A549 (cell line): ENCODE measurements at regions not wholly inside any gene's neighbourhood (a gene's known extent, or its start where the extent isn't known, plus 50 kb on each side); places are given as distances from the start of the nearest gene placed in this dataset.

ENCODE experiments used
- ATAC-seq, 2 experiments: fragments of 200-7000 bp in 1 of 2; fragments of >200 bp in 1 of 2; cut with Nextera tagmentation in 1 of 2; cut with Tn5 transposase in 1 of 2; 3 replicates each; pipeline versions ENCODE4 v1.8.0 to v1.9.1; 2018 to 2020; ENCODE audit warnings: mild to moderate bottlenecking in 1 of 2, moderate library complexity in 1 of 2
- CTCF ChIA-PET: fragments of 300-600 bp; sonication (Branson Sonifier 250); formaldehyde crosslinking; extraction: SDS; loops from one replicate; lab custom pipeline; 2021; ENCODE audit warnings: antibody characterized with exemption, inconsistent platforms; lab: Yijun Ruan, JAX
- POLR2A ChIA-PET: fragments of 350-600 bp; formaldehyde crosslinking; extraction: SDS; loops from one replicate; lab custom pipeline; 2021; ENCODE audit warnings: antibody characterized with exemption, inconsistent platforms; lab: Yijun Ruan, JAX
- DNase-seq, 2 experiments: peaks; one replicate each; pipeline versions ENCODE4 v3.0.0 to v3.0.0-alpha.2; 2011 to 2016; ENCODE audit warnings: low read depth in 1 of 2, low spot score in 1 of 2
- FAIRE-seq: peaks from 2 replicates; lab custom pipeline; 2011; peaks lifted over from hg19 to GRCh38; lab: Jason Lieb, UNC
- H3K27ac ChIP-seq, 2 experiments: fragments of >200 bp; sonication (Bioruptor Twin); formaldehyde crosslinking; 3 replicates each; pipeline ENCODE4 v1.5.1; 2016 to 2017
- H3K4me1 ChIP-seq: fragments of >200 bp; sonication (Bioruptor Twin); formaldehyde crosslinking; 3 replicates; pipeline ENCODE4 v1.6.1; 2016
- H3K4me2 ChIP-seq: fragments of >200 bp; sonication (Bioruptor Twin); formaldehyde crosslinking; 3 replicates; pipeline ENCODE4 v1.6.1; 2016
- H3K4me3 ChIP-seq: fragments of >200 bp; sonication (Bioruptor Twin); formaldehyde crosslinking; 3 replicates; pipeline ENCODE4 v1.5.1; 2016
- H3K9me3 ChIP-seq: fragments of >200 bp; sonication (Bioruptor Twin); formaldehyde crosslinking; 3 replicates; pipeline ENCODE4 v1.6.1; 2016
- BHLHE40 ChIP-seq: IDR thresholded peaks from 2 replicates; pipeline ENCODE4 v1.6.1; 2012; ENCODE audit warnings: low read depth, low read length, inconsistent platforms
- CHD4 ChIP-seq: fragments of 200-600 bp; sonication (generic); IDR thresholded peaks from 2 replicates; pipeline ENCODE4 v1.6.1; 2016; ENCODE audit warnings: antibody characterized with exemption, mild to moderate bottlenecking, borderline replicate concordance
- EHF ChIP-seq: fragments of 250-450 bp; sonication (Bioruptor Pico); IDR thresholded peaks from 2 replicates; pipeline ENCODE4 v1.5.0; 2020; ENCODE audit warnings: mild to moderate bottlenecking
- EHMT2 ChIP-seq: fragments of 200-600 bp; sonication (generic); IDR thresholded peaks from 2 replicates; pipeline ENCODE4 v1.6.1; 2016; ENCODE audit warnings: antibody characterized with exemption, low read depth, mild to moderate bottlenecking, moderate library complexity
- EP300 ChIP-seq, 2 experiments: fragments of >200 bp; sonication (Bioruptor Twin); formaldehyde crosslinking; IDR thresholded peaks; 2 replicates in 1 of 2; 3 replicates in 1 of 2; pipeline ENCODE4 v1.6.1; 2016 to 2017
- GATA3 ChIP-seq: IDR thresholded peaks from 2 replicates; pipeline ENCODE4 v1.6.1; 2012; ENCODE audit warnings: borderline replicate concordance
- HEYL ChIP-seq: fragments of 250-450 bp; sonication (Bioruptor Pico); IDR thresholded peaks from 2 replicates; pipeline ENCODE4 v1.8.0; 2021; ENCODE audit warnings: mild to moderate bottlenecking, moderate library complexity
- JUN ChIP-seq, 2 experiments: fragments of >200 bp; sonication (Bioruptor Twin); formaldehyde crosslinking; IDR thresholded peaks; 2 replicates in 1 of 2; 3 replicates in 1 of 2; pipeline ENCODE4 v1.6.1; 2016 to 2017
- JUNB ChIP-seq: fragments of >200 bp; sonication (Bioruptor Twin); formaldehyde crosslinking; IDR thresholded peaks from 2 replicates; pipeline ENCODE4 v1.6.1; 2016
- MAZ ChIP-seq: fragments of 150-350 bp; IDR thresholded peaks from 2 replicates; pipeline ENCODE4 v1.6.1; 2014; ENCODE audit warnings: antibody characterized with exemption, low read depth, low read length, borderline replicate concordance
- MYC ChIP-seq: IDR thresholded peaks from 2 replicates; pipeline ENCODE4 v1.6.1; 2012; ENCODE audit warnings: mild to moderate bottlenecking, inconsistent platforms, low read length, improper control_type of control experiment, borderline replicate concordance
- NR3C1 ChIP-seq: fragments of >200 bp; sonication (Bioruptor Twin); formaldehyde crosslinking; IDR thresholded peaks from 3 replicates; pipeline ENCODE4 v1.6.1; 2017
- RAD21 ChIP-seq, 2 experiments: fragments of >200 bp in 1 of 2; sonication (Bioruptor Twin) in 1 of 2; formaldehyde crosslinking in 1 of 2; IDR thresholded peaks in 1 of 2; conservative IDR thresholded peaks in 1 of 2; 2 replicates in 1 of 2; 3 replicates in 1 of 2; pipeline ENCODE4 v1.6.1; 2012 to 2018; ENCODE audit warnings: inconsistent platforms in 1 of 2
- RARB ChIP-seq: fragments of 250-450 bp; sonication (Bioruptor Pico); IDR thresholded peaks from 2 replicates; pipeline ENCODE4 v1.8.0; 2021; ENCODE audit warnings: mild to moderate bottlenecking, moderate library complexity
- SREBF2 ChIP-seq: fragments of 450-650 bp; IDR thresholded peaks from 2 replicates; pipeline ENCODE4 v1.6.1; 2014; ENCODE audit warnings: mild to moderate bottlenecking, moderate library complexity
- TP53 ChIP-seq: fragments of 250-450 bp; sonication (Bioruptor Pico); IDR thresholded peaks from 2 replicates; pipeline ENCODE4 v1.5.0; 2021; ENCODE audit warnings: mild to moderate bottlenecking, moderate library complexity
- ZNF302 ChIP-seq: fragments of 250-450 bp; sonication (Bioruptor Pico); IDR thresholded peaks from 2 replicates; pipeline ENCODE4 v1.9.0; 2021; ENCODE audit warnings: inconsistent platforms, mild to moderate bottlenecking, moderate library complexity
- WGBS: methylation state at CpG from one replicate; pipeline ENCODE4 v1.1.6; 2017; ENCODE audit errors: missing lambda C conversion rate; 5-methylcytosine and 5-hydroxymethylcytosine counted together
- TF ChIP-seq, protein P1 (sequence below): IDR thresholded peaks from 2 replicates; pipeline ENCODE4 v1.6.1; 2012; ENCODE audit warnings: low read depth, borderline replicate concordance
- TF ChIP-seq, protein P2 (sequence below): fragments of 200-600 bp; sonication (generic); IDR thresholded peaks from 2 replicates; pipeline ENCODE4 v1.6.1; 2016; ENCODE audit warnings: antibody characterized with exemption, mild to moderate bottlenecking, moderate library complexity
- TF ChIP-seq, protein P3 (sequence below): fragments of 450-650 bp; IDR thresholded peaks from 2 replicates; pipeline ENCODE4 v1.6.1; 2014; ENCODE audit warnings: antibody characterized with exemption
- TF ChIP-seq, protein P4 (sequence below): IDR thresholded peaks from 2 replicates; pipeline ENCODE4 v1.6.1; 2012
- TF ChIP-seq, protein P5 (sequence below): fragments of >200 bp; sonication (Bioruptor Twin); formaldehyde crosslinking; IDR thresholded peaks from 3 replicates; pipeline ENCODE4 v1.6.1; 2016
- TF ChIP-seq, protein P6 (sequence below): fragments of >200 bp; sonication (Bioruptor Twin); formaldehyde crosslinking; IDR thresholded peaks from 3 replicates; pipeline ENCODE4 v1.5.1; 2016

DNA sequence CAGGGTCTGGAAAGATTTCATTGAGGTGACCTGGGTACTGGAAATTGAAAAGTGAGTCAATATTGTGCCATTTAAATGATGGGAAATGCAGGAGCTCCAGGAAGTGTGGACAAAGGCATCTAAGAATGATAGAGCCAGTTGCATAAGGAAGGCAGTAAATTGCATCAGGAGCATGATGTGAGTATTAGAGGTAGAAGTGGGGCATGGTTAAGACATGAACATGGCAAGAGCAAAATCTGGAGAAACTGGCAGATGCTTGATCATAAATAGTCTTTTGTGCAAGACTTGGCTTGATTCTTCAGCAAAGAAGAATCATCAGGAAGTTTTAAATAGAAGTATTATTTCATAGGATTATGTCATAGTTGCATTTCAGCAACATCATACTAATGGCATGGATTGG, 157.4 kb upstream of the PUM3 start:
- Histone ChIP-seq H3K4me3 (no peak overlapping the region), H3K27ac (no peak overlapping the region), H3K4me2 (no peak overlapping the region), H3K4me1 (no peaks in the 10 kb centered on the region), H3K9me3 (no peaks in the 10 kb centered on the region)
- ChIA-PET CTCF (no interaction called here), POLR2A (no interaction called here)
- DNase-seq, result no peak
- ATAC-seq, result no peak
- no peak for TF ChIP-seq JUNB
- TF ChIP-seq, protein P1, sequence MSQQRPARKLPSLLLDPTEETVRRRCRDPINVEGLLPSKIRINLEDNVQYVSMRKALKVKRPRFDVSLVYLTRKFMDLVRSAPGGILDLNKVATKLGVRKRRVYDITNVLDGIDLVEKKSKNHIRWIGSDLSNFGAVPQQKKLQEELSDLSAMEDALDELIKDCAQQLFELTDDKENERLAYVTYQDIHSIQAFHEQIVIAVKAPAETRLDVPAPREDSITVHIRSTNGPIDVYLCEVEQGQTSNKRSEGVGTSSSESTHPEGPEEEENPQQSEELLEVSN, result no peak
- FAIRE-seq, result no peak

DNA sequence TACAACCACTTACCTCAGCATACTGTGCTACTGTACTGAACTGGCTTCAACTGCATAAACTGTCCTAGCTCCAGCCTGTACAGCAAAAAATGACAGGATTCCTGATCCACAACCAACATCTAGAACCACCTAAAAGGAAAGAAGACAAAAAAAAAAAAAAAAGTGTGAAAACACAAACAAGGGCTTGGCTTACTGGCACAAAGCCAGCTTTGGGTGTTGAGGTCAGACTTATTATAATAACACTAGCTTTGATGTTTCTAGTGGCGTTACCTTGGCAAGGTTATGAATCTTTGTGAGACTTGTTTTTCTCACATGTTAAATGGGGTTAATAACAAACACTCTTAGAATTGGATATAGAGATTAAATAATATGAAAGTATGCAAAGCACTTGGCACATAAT, 148.5 kb upstream of the PUM3 start:
- no peaks in the 10 kb centered on the region for H3K4me1 ChIP-seq
- FAIRE-seq (no peak), ATAC-seq (no peak), DNase-seq (no peak)
- WGBS, result 12% methylated on average over 1 of the region's 1 CpG
- no peak overlapping the region for H3K27ac ChIP-seq
- TF ChIP-seq, protein P2, sequence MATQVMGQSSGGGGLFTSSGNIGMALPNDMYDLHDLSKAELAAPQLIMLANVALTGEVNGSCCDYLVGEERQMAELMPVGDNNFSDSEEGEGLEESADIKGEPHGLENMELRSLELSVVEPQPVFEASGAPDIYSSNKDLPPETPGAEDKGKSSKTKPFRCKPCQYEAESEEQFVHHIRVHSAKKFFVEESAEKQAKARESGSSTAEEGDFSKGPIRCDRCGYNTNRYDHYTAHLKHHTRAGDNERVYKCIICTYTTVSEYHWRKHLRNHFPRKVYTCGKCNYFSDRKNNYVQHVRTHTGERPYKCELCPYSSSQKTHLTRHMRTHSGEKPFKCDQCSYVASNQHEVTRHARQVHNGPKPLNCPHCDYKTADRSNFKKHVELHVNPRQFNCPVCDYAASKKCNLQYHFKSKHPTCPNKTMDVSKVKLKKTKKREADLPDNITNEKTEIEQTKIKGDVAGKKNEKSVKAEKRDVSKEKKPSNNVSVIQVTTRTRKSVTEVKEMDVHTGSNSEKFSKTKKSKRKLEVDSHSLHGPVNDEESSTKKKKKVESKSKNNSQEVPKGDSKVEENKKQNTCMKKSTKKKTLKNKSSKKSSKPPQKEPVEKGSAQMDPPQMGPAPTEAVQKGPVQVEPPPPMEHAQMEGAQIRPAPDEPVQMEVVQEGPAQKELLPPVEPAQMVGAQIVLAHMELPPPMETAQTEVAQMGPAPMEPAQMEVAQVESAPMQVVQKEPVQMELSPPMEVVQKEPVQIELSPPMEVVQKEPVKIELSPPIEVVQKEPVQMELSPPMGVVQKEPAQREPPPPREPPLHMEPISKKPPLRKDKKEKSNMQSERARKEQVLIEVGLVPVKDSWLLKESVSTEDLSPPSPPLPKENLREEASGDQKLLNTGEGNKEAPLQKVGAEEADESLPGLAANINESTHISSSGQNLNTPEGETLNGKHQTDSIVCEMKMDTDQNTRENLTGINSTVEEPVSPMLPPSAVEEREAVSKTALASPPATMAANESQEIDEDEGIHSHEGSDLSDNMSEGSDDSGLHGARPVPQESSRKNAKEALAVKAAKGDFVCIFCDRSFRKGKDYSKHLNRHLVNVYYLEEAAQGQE, result no peak
- TF ChIP-seq, protein P3, sequence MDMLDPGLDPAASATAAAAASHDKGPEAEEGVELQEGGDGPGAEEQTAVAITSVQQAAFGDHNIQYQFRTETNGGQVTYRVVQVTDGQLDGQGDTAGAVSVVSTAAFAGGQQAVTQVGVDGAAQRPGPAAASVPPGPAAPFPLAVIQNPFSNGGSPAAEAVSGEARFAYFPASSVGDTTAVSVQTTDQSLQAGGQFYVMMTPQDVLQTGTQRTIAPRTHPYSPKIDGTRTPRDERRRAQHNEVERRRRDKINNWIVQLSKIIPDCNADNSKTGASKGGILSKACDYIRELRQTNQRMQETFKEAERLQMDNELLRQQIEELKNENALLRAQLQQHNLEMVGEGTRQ, result no peak
- TF ChIP-seq BHLHE40 (no peak), RARB (no peak), MYC (no peak), MAZ (no peak), ZNF302 (CRISPR knock-in tag) (no peak), EHF (CRISPR knock-in tag) (no peak), TP53 (no peak), RAD21 (conservative IDR thresholded peaks at IDR 0.05 in 1 of 2, IDR thresholded peaks at IDR 0.05 in 1 of 2) (no peak), JUN (IDR thresholded peaks at IDR 0.05) (no peak), CHD4 (no peak), SREBF2 (no peak), NR3C1 (no peak), HEYL (CRISPR knock-in tag) (no peak), EP300 (IDR thresholded peaks at IDR 0.05) (no peak), GATA3 (no peak)
- TF ChIP-seq, protein P4, sequence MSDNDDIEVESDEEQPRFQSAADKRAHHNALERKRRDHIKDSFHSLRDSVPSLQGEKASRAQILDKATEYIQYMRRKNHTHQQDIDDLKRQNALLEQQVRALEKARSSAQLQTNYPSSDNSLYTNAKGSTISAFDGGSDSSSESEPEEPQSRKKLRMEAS, result no peak
- H3K4me2 ChIP-seq, result no peak overlapping the region
- CTCF ChIA-PET, result interaction anchor here (0.7 to 1.5 kb wide), 3 partner anchors 133 to 1559 kb away, joined by 3 read pairs; no protein-coding TSS in a partner anchor
- POLR2A ChIA-PET, result no interaction called here
- no peak overlapping the region for H3K4me3 ChIP-seq
- no peaks in the 10 kb centered on the region for H3K9me3 ChIP-seq

DNA sequence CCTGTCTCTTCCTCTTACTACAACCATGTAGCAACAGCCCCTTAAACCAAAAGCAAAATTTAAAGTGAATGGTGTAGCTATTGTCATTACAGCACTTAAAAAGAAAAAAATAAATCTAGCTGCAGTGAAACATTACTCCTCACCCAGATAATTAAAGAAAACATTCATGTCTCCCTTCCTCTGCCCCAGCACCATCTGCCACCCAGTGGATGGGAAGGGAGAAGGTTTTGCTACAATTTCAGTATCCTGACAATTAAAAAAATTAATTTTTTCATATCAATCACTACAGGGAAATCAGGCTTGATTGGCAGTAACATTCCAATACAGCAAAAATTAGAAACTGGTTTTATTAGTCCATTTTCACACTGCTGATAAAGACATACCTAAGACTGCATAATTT, 147.4 kb upstream of the PUM3 start:
- ATAC-seq (no peak), FAIRE-seq (no peak), DNase-seq (no peak)
- no peaks in the 10 kb centered on the region for H3K4me1 ChIP-seq
- TF ChIP-seq, protein P5, sequence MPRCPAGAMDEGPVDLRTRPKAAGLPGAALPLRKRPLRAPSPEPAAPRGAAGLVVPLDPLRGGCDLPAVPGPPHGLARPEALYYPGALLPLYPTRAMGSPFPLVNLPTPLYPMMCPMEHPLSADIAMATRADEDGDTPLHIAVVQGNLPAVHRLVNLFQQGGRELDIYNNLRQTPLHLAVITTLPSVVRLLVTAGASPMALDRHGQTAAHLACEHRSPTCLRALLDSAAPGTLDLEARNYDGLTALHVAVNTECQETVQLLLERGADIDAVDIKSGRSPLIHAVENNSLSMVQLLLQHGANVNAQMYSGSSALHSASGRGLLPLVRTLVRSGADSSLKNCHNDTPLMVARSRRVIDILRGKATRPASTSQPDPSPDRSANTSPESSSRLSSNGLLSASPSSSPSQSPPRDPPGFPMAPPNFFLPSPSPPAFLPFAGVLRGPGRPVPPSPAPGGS, result no peak
- no peak for TF ChIP-seq EHMT2
- TF ChIP-seq, protein P6, sequence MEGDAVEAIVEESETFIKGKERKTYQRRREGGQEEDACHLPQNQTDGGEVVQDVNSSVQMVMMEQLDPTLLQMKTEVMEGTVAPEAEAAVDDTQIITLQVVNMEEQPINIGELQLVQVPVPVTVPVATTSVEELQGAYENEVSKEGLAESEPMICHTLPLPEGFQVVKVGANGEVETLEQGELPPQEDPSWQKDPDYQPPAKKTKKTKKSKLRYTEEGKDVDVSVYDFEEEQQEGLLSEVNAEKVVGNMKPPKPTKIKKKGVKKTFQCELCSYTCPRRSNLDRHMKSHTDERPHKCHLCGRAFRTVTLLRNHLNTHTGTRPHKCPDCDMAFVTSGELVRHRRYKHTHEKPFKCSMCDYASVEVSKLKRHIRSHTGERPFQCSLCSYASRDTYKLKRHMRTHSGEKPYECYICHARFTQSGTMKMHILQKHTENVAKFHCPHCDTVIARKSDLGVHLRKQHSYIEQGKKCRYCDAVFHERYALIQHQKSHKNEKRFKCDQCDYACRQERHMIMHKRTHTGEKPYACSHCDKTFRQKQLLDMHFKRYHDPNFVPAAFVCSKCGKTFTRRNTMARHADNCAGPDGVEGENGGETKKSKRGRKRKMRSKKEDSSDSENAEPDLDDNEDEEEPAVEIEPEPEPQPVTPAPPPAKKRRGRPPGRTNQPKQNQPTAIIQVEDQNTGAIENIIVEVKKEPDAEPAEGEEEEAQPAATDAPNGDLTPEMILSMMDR, result no peak
- TF ChIP-seq RAD21 (conservative IDR thresholded peaks at IDR 0.05 in 1 of 2, IDR thresholded peaks at IDR 0.05 in 1 of 2), result peak in 1 of 2 experiments; percentile 20; a peak in 1 of 5 replicates
- no peak overlapping the region for H3K27ac ChIP-seq
- ChIA-PET POLR2A (no interaction called here), CTCF (interaction anchor here (1.5 kb wide), 1 partner anchor 133 kb away, joined by 3 read pairs; no protein-coding TSS in a partner anchor)
- H3K4me2 ChIP-seq, result no peak overlapping the region
- H3K4me3 ChIP-seq, result no peak overlapping the region
- no peaks in the 10 kb centered on the region for H3K9me3 ChIP-seq
